Heart right ventricle (tissue), 16 donors: ENCODE measurements at regions not wholly inside any gene's neighbourhood (a gene's known extent, or its start where the extent isn't known, plus 50 kb on each side); places are given as distances from the start of the nearest gene placed in this dataset.

Experiments
- ATAC-seq, 8 donors: fragments of 200-7000 bp; cut with Tn5 transposase; one replicate each; pipeline ENCODE4 v1.9.1; 2020; ENCODE audit warnings: mild to moderate bottlenecking in 8 of 8, moderate library complexity in 8 of 8, moderate number of reproducible peaks in 1 of 8
- DNase-seq, 2 donors: peaks; one replicate each; pipeline ENCODE4 v3.0.0-alpha.2; 2020
- H3K27ac ChIP-seq, 10 donors: fragments of 200-600 bp; sonication (generic) in 2 of 10; one replicate each; pipeline versions ENCODE4 v1.5.0 to v1.8.0; 2020 to 2022; ENCODE audit warnings: mild to moderate bottlenecking in 3 of 10
- H3K27me3 ChIP-seq, 7 donors: fragments of 200-600 bp; one replicate each; pipeline ENCODE4 v1.8.0; 2021 to 2022; ENCODE audit warnings: mild to moderate bottlenecking in 2 of 7
- H3K36me3 ChIP-seq, 9 donors: fragments of 200-600 bp; sonication (generic) in 1 of 9; one replicate each; pipeline versions ENCODE4 v1.5.0 to v1.8.0; 2020 to 2022; ENCODE audit warnings: mild to moderate bottlenecking in 2 of 9
- H3K4me1 ChIP-seq, 9 donors: fragments of 200-600 bp; sonication (generic) in 1 of 9; one replicate each; pipeline versions ENCODE4 v1.5.0 to v1.8.0; 2020 to 2022; ENCODE audit warnings: mild to moderate bottlenecking in 4 of 9
- H3K4me3 ChIP-seq, 10 donors: fragments of 200-600 bp; sonication (generic) in 2 of 10; one replicate each; pipeline versions ENCODE4 v1.5.0 to v1.8.0; 2020 to 2022; ENCODE audit warnings: mild to moderate bottlenecking in 7 of 10, moderate library complexity in 2 of 10
- H3K9me3 ChIP-seq, 11 donors: fragments of 200-600 bp in 10 of 11; sonication (generic) in 2 of 11; one replicate each; pipeline versions ENCODE4 v1.5.0 to v1.8.0; 2013 to 2022; ENCODE audit warnings: mild to moderate bottlenecking in 2 of 11, control low read depth in 1 of 11, moderate library complexity in 1 of 11
- CTCF ChIP-seq, 9 donors: fragments of 200-600 bp; sonication (generic) in 2 of 9; IDR thresholded peaks; one replicate each; pipeline versions ENCODE4 v1.5.0 to v1.8.0; 2021 to 2022; ENCODE audit warnings: antibody characterized with exemption in 9 of 9, mild to moderate bottlenecking in 5 of 9, moderate library complexity in 1 of 9
- WGBS, 2 donors: extraction: QIAGEN DNeasy Blood & Tissue Kit; methylation state at CpG; one replicate each; pipeline ENCODE4 v1.1.7; 2013; ENCODE audit warnings: inconsistent platforms in 1 of 2; 5-methylcytosine and 5-hydroxymethylcytosine counted together
- intact Hi-C, 10 donors: fragments of 100-400 bp; cut with DNase I; formaldehyde crosslinking; loops; one replicate each; pipeline versions ENCODE4 v1.11.1 to v1.14.2; 2022
- donor health status: Arrhythmogenic right ventricular cardiomyopathy.
- donor health status: ischemic (EF 13 %, LVEDD 7.1; RV severe dilation, severe dysfunction).
- donor health status: healthy with polysubstance abuse.
- donor health status: DM: no; HTN: yes; CAD: no.
- donor health status: DM: no; HTN: no; CAD: no.
- donor health status: ischemic (EF 25% LVEDD 6.9; RV normal size, moderate dysfunction).
- donor health status: ischemic (EF 25% LVEDD 5.7; RV mildly dilated, moderate dysfunction).
- donor health status: healthy.
- donor health status: DM: yes; HTN: yes; CAD: no.
- donor health status: Ischemic cardiomyopathy.
- donor health status: ischemic (EF 35%, LVEDD 5.7; RV mildly dilated, moderate dysfunction).
- donor health status: nonischemic (EF 11% LVEDD 7.7; RV severe dilation, severe dysfunction).
- donor health status: DM: yes; HTN: yes; CAD: no.
- donor health status: PGD.
- donor health status: ischemic (EF 29% LVEDD 5.4; RV normal size, mild dysfunction).
- donor health status: nonischemic (EF 23%, LVEDD 6.1; RV moderate dilation, normal function).

DNA sequence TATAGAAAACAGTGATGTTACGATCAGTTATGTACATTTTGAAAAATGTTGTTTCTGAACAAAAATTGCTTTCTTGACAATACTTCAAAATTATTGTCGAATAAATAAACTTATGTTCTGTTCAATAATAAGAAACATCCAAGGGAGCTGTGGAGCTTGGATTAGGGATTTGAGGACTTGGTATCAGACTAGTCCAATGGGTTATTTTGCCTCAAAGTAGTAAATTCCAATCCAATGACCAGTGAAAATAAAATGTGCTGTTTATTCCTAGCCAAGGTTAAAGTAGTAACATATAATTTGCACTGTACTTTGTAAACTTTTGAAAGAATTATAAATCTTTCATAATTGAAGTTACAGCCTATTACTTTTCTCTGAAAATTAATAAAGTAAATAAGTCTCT lies 79.1 kb upstream of the IVNS1ABP start:
- H3K27me3 ChIP-seq: no peaks in the 10 kb centered on the region
- no peaks in the 10 kb centered on the region for H3K4me1 ChIP-seq
- H3K4me3 ChIP-seq: no peak overlapping the region
- 96 to 98% methylated on average over 2 of the region's 2 CpGs for WGBS, 2 donors
- H3K27ac ChIP-seq: no peak overlapping the region
- DNase-seq (no peak), ATAC-seq (no peak)
- no peak for TF ChIP-seq CTCF (IDR thresholded peaks at IDR 0.05)
- no peaks in the 10 kb centered on the region for H3K36me3 ChIP-seq
- H3K9me3 ChIP-seq: peaks cover 0 to 2% (median 0%) of the 10 kb centered on the region in 11 donors
- intact Hi-C loops: no loop called here

DNA sequence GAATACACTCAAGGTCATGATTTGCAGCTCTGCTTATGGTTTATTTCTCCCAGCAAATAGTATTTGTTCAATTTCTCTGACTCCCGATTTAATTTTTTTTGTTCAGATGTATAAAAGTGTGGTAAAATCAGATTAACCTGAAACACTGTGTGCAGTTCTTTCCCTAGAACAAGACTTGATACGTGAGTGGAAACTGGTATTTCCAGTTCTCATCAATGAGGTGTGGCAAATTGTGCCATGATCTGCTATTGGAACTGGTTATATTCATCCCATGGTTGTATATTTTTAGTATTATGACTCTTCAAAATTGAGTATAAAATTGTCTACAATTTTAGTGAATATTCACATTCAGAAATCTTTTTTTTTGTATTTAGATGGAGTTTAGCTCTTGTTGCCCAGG lies 76.8 kb upstream of the IVNS1ABP start:
- TF ChIP-seq CTCF (IDR thresholded peaks at IDR 0.05): no peak
- no peaks in the 10 kb centered on the region for H3K4me1 ChIP-seq
- no peak overlapping the region for H3K4me3 ChIP-seq
- 94% methylated on average over 2 of the region's 2 CpGs for WGBS, 2 donors
- intact Hi-C loops: no loop called here
- DNase-seq (no peak), ATAC-seq (no peak)
- peaks cover 0 to 2% (median 0%) of the 10 kb centered on the region in 11 donors for H3K9me3 ChIP-seq
- no peak overlapping the region for H3K27ac ChIP-seq
- H3K36me3 ChIP-seq: no peaks in the 10 kb centered on the region
- H3K27me3 ChIP-seq: no peaks in the 10 kb centered on the region

- H3K4me1 ChIP-seq: no peaks in the 10 kb centered on the region
- no peaks in the 10 kb centered on the region for H3K36me3 ChIP-seq
- no peak for TF ChIP-seq CTCF (IDR thresholded peaks at IDR 0.05)
- no peak overlapping the region for H3K27ac ChIP-seq
- no peaks in the 10 kb centered on the region for H3K27me3 ChIP-seq
- peaks cover 0 to 2% (median 0%) of the 10 kb centered on the region in 11 donors for H3K9me3 ChIP-seq
- intact Hi-C loops: no loop called here
- ATAC-seq (no peak), DNase-seq (no peak)
- H3K4me3 ChIP-seq: no peak overlapping the region
- WGBS, 2 donors: 94% methylated on average over 4 of the region's 4 CpGs
These were observed 76.2 kb upstream of the IVNS1ABP start for GRCh38 chr1:185393205-185393604.

- H3K4me3 ChIP-seq: no peak overlapping the region
- TF ChIP-seq CTCF (IDR thresholded peaks at IDR 0.05): no peak
- intact Hi-C loops: no loop called here
- ATAC-seq (no peak), DNase-seq (no peak)
- no peak overlapping the region for H3K27ac ChIP-seq
- H3K9me3 ChIP-seq: peaks cover 0 to 6% (median 0%) of the 10 kb centered on the region in 11 donors
- H3K27me3 ChIP-seq: no peaks in the 10 kb centered on the region
- H3K4me1 ChIP-seq: no peaks in the 10 kb centered on the region
- no peaks in the 10 kb centered on the region for H3K36me3 ChIP-seq
These were observed 71.8 kb upstream of the IVNS1ABP start for GRCh38 chr1:185388815-185389214.

DNA sequence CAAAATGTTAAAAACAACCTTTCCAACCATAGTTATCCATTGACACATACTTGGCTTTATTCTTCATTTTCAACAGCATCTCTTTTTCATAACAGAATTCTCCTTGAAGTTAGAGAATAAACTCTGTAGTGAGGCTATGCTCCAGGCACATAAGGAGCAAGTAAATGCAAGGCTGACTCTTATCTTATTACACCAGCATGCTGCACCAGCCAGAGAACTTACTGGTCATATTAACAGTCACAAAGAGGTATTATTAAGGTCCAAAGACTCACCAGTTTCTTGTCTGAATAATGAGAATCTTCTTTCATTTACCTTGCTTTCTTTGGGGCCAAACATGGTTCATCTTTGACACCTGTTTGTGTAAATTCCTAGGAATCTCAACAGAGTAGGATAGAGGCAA lies 71.3 kb upstream of the IVNS1ABP start:
- Histone ChIP-seq H3K4me3 (no peak overlapping the region), H3K36me3 (no peaks in the 10 kb centered on the region), H3K27me3 (no peaks in the 10 kb centered on the region), H3K4me1 (no peaks in the 10 kb centered on the region), H3K9me3 (peaks cover 0 to 6% (median 0%) of the 10 kb centered on the region in 11 donors), H3K27ac (no peak overlapping the region)
- DNase-seq (no peak), ATAC-seq (no peak)
- no peak for TF ChIP-seq CTCF (IDR thresholded peaks at IDR 0.05)
- intact Hi-C loops: no loop called here
